ENCODE measurements at regions not wholly inside any gene's neighbourhood (a gene's known extent, or its start where the extent isn't known, plus 50 kb on each side); places are given as distances from the start of the nearest gene placed in this dataset.

- TF ChIP-seq EZH2 (IDR thresholded peaks at IDR 0.05; ENCODE audit: borderline replicate concordance, low read depth, low read length, severe bottlenecking) (no peak), CTCF (IDR thresholded peaks at IDR 0.05; ENCODE audit: borderline replicate concordance, extremely low read depth, low read length, poor library complexity, severe bottlenecking) (no peak)
These were observed 58.0 kb upstream of the RAB3GAP2 start for GRCh38 chr1:220330265-220330664.
